HUES6 (cell line): ENCODE measurements at regions not wholly inside any gene's neighbourhood (a gene's known extent, or its start where the extent isn't known, plus 50 kb on each side); places are given as distances from the start of the nearest gene placed in this dataset.
"Not testable (repeated sequence)": the region's sequence is repeated elsewhere in the genome, so short reads cannot be mapped to it uniquely, and the experiment has no call there.

Experiments used
- H3K27ac ChIP-seq: 2 replicates; pipeline ENCODE4 v1.7.0; 2013; ENCODE audit warnings: low read depth, mild to moderate bottlenecking, low read length, inconsistent platforms
- H3K27me3 ChIP-seq: 2 replicates; pipeline ENCODE4 v1.6.1; 2013; ENCODE audit warnings: low read length; ENCODE audit not compliant: control insufficient read depth, insufficient read depth
- H3K36me3 ChIP-seq: 2 replicates; pipeline ENCODE4 v1.6.1; 2013; ENCODE audit warnings: low read length; ENCODE audit not compliant: control insufficient read depth, insufficient read depth
- H3K4me1 ChIP-seq: 2 replicates; pipeline ENCODE4 v1.6.1; 2013; ENCODE audit warnings: low read length; ENCODE audit not compliant: control insufficient read depth, insufficient read depth
- H3K4me3 ChIP-seq: 2 replicates; pipeline ENCODE4 v1.5.1; 2013; ENCODE audit warnings: low read depth, low read length
- H3K9ac ChIP-seq: one replicate; pipeline ENCODE4 v1.6.1; 2013; ENCODE audit warnings: mild to moderate bottlenecking, low read length
- H3K9me3 ChIP-seq: 2 replicates; pipeline ENCODE4 v1.6.1; 2013; ENCODE audit warnings: low read depth, low read length; ENCODE audit not compliant: control insufficient read depth, insufficient read depth

- H3K4me1 ChIP-seq: no peaks in the 10 kb centered on the region
- no peak overlapping the region for H3K9ac ChIP-seq
- no peaks in the 10 kb centered on the region for H3K9me3 ChIP-seq
- H3K4me3 ChIP-seq: no peak overlapping the region
- H3K27ac ChIP-seq: no peak overlapping the region
- H3K36me3 ChIP-seq: no peaks in the 10 kb centered on the region
- no peaks in the 10 kb centered on the region for H3K27me3 ChIP-seq
Measured at GRCh38 chr6:112651239-112651638, 304.1 kb downstream of the RFPL4B start.

GRCh38 chr6:112659912-112660311, 312.8 kb downstream of the RFPL4B start:
- Histone ChIP-seq H3K4me3 (no peak overlapping the region), H3K36me3 (no peaks in the 10 kb centered on the region), H3K9ac (no peak overlapping the region), H3K27ac (no peak overlapping the region), H3K4me1 (no peaks in the 10 kb centered on the region), H3K27me3 (no peaks in the 10 kb centered on the region), H3K9me3 (no peaks in the 10 kb centered on the region)

DNA sequence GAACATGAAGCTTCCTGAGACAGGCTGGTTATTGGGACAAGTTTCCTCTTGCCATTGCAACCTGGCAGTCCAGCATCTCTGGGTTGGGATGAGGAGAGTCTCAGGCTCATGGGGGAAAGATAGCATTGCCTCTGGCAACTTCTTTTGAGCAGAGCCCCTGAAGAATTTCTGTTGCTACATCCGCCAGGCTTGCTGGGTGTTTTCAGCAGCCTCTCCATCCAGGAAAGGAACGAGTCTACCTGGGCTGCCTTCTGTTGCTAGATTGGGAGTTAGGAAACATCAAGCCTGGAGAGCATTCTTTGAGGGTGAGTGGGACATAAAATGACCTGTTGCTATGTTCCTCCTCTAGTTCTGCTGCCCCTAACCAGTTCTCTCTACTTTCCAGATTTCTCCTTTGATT, 313.5 kb downstream of the RFPL4B start:
- Histone ChIP-seq H3K4me1 (no peaks in the 10 kb centered on the region), H3K36me3 (no peaks in the 10 kb centered on the region), H3K9ac (no peak overlapping the region), H3K27ac (no peak overlapping the region), H3K9me3 (no peaks in the 10 kb centered on the region), H3K4me3 (no peak overlapping the region), H3K27me3 (no peaks in the 10 kb centered on the region)

DNA sequence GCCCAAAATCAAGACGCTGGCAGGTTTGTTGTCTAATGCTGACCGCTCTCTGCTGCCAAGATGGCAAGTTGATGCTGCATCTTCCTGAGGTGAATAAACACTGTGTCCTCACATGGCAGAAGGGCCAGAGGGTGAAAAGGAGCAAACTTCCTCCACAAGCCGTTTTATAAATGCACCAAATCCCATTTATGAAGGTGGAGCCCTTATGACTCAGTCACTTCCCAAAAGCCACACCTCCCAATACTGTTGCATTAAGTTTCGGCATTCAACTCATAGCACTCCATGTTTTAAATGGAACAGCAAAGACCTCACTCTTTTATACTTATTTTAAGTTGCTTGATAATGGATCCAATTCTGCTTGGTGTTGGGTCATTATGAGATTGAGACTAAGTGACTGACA, 316.6 kb downstream of the RFPL4B start:
- Histone ChIP-seq H3K9me3 (no peaks in the 10 kb centered on the region), H3K36me3 (no peaks in the 10 kb centered on the region), H3K4me3 (no peak overlapping the region), H3K27me3 (no peaks in the 10 kb centered on the region), H3K4me1 (no peaks in the 10 kb centered on the region), H3K27ac (no peak overlapping the region), H3K9ac (no peak overlapping the region)

- Histone ChIP-seq H3K9ac (no peak overlapping the region), H3K4me3 (no peak overlapping the region), H3K36me3 (no peaks in the 10 kb centered on the region), H3K9me3 (no peaks in the 10 kb centered on the region), H3K27me3 (no peaks in the 10 kb centered on the region), H3K27ac (no peak overlapping the region), H3K4me1 (no peaks in the 10 kb centered on the region)
Measured at GRCh38 chr6:112665114-112665513, 318.0 kb downstream of the RFPL4B start.

GRCh38 chr6:112665815-112666214, 318.7 kb downstream of the RFPL4B start:
- Histone ChIP-seq H3K9ac (no peak overlapping the region), H3K9me3 (no peaks in the 10 kb centered on the region), H3K36me3 (no peaks in the 10 kb centered on the region), H3K27ac (no peak overlapping the region), H3K4me3 (no peak overlapping the region), H3K27me3 (no peaks in the 10 kb centered on the region), H3K4me1 (no peaks in the 10 kb centered on the region)

DNA sequence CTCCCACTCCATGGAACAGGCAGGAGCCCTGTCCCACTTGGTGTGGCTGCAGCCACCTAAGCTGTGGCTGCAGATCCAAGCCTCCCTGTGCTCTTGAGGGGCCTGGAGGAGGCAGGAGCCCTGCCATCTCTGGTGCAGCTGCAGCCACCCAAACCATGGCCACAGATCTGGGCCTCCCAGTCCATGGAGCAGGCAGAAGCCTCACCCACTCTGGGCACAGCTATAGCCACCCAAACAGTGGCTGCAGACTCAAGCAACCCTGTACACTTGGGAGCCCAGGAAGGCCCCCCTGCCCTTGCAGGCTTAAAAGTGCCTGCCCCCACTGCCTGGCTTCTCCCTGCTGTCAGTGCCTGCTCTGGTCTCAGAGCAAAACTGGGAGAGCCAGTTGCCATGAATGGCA, 320.3 kb downstream of the RFPL4B start:
- Histone ChIP-seq H3K4me1 (no peaks in the 10 kb centered on the region), H3K27ac (no peak overlapping the region), H3K9ac (no peak overlapping the region), H3K4me3 (no peak overlapping the region), H3K27me3 (no peaks in the 10 kb centered on the region), H3K9me3 (no peaks in the 10 kb centered on the region), H3K36me3 (no peaks in the 10 kb centered on the region)

- no peaks in the 10 kb centered on the region for H3K9me3 ChIP-seq
- H3K9ac ChIP-seq: no peak overlapping the region
- H3K27ac ChIP-seq: no peak overlapping the region
- H3K4me3 ChIP-seq: no peak overlapping the region
- no peaks in the 10 kb centered on the region for H3K4me1 ChIP-seq
- H3K27me3 ChIP-seq: no peaks in the 10 kb centered on the region
- H3K36me3 ChIP-seq: no peaks in the 10 kb centered on the region
Measured at GRCh38 chr6:112680091-112680490, 333.0 kb downstream of the RFPL4B start.

DNA sequence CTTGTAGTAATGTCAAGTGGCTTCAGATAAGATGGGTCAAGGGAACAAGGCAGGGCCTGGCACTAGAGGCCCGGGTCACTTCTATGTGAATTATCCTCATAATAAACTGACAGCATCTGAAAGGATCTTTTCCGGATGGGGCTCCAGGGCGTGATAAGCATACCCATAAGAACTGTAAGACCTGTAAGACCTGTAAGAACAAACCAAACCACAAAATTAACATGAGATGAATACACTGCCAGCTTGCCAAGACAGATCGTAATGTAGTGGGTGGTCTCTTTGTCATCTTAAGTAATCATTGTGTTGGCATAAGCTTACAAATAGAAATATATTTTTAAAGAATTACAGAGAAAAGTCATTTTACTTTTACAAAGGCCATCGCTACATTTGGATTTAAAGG, 334.9 kb downstream of the RFPL4B start:
- Histone ChIP-seq H3K4me1 (no peaks in the 10 kb centered on the region), H3K4me3 (no peak overlapping the region)

GRCh38 chr6:112683106-112683505, 336.0 kb downstream of the RFPL4B start:
- H3K9me3 ChIP-seq: no peaks in the 10 kb centered on the region
- H3K27ac ChIP-seq: no peak overlapping the region
- no peaks in the 10 kb centered on the region for H3K27me3 ChIP-seq
- no peaks in the 10 kb centered on the region for H3K36me3 ChIP-seq
- H3K9ac ChIP-seq: no peak overlapping the region
- H3K4me3 ChIP-seq: no peak overlapping the region
- H3K4me1 ChIP-seq: no peaks in the 10 kb centered on the region

More for the DNA sequence above, 334.9 kb downstream of the RFPL4B start:
- Histone ChIP-seq H3K36me3 (no peaks in the 10 kb centered on the region), H3K9ac (no peak overlapping the region), H3K9me3 (no peaks in the 10 kb centered on the region), H3K27ac (no peak overlapping the region), H3K27me3 (no peaks in the 10 kb centered on the region)

DNA sequence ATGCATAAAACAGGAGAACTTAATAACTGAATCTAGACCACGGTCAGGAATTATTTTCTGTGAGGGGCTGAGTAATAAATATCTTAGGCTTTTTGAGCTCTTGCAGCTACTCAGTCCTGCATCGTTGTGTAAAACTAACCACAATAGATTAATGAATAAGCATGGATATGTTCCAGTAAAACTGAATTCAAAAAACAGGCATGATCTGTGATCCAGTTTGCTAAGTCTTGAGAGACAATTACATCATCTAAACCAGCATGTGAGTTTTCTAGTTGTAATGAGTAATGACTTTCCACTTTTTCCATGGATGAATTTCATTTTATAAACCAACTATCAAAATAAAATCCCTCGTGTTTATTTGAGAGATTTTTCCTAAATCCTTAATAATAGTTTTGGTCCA, 336.8 kb downstream of the RFPL4B start:
- Histone ChIP-seq H3K9ac (no peak overlapping the region), H3K27ac (no peak overlapping the region), H3K36me3 (no peaks in the 10 kb centered on the region), H3K4me3 (no peak overlapping the region), H3K9me3 (no peaks in the 10 kb centered on the region), H3K27me3 (no peaks in the 10 kb centered on the region), H3K4me1 (no peaks in the 10 kb centered on the region)

GRCh38 chr6:112685521-112686220, 338.5 kb downstream of the RFPL4B start:
- H3K9ac ChIP-seq, H3K27ac ChIP-seq, H3K4me1 ChIP-seq, H3K27me3 ChIP-seq, H3K36me3 ChIP-seq, H3K9me3 ChIP-seq, H3K4me3 ChIP-seq: not testable (repeated sequence)
